Astrocyte (in vitro differentiated cells and primary cell): ENCODE measurements at regions not wholly inside any gene's neighbourhood (a gene's known extent, or its start where the extent isn't known, plus 50 kb on each side); places are given as distances from the start of the nearest gene placed in this dataset.

ENCODE experiments used
- DNase-seq: peaks from one replicate; pipeline ENCODE4 v3.0.0-alpha.2; 2010; ENCODE audit warnings: low read depth
- FAIRE-seq: peaks from 2 replicates; lab custom pipeline; 2011; peaks lifted over from hg19 to GRCh38; lab: Jason Lieb, UNC
- H2AFZ ChIP-seq: 2 replicates; pipeline ENCODE4 v1.6.0; 2012; ENCODE audit warnings: low read depth, low read length, inconsistent platforms
- H3K27ac ChIP-seq: 2 replicates; pipeline ENCODE4 v1.5.1; 2011; ENCODE audit warnings: low read depth, low read length, inconsistent platforms
- H3K27me3 ChIP-seq: 2 replicates; pipeline ENCODE4 v1.6.0; 2011; ENCODE audit warnings: low read length, inconsistent platforms; ENCODE audit not compliant: insufficient read depth
- H3K36me3 ChIP-seq: 2 replicates; pipeline ENCODE4 v1.5.1; 2011; ENCODE audit warnings: low read length, inconsistent platforms; ENCODE audit not compliant: insufficient read depth
- H3K4me1 ChIP-seq: 2 replicates; pipeline ENCODE4 v1.5.1; 2011; ENCODE audit warnings: low read length, inconsistent platforms; ENCODE audit not compliant: insufficient read depth
- H3K4me2 ChIP-seq: 2 replicates; pipeline ENCODE4 v1.6.0; 2012; ENCODE audit warnings: low read length, inconsistent platforms
- H3K4me3 ChIP-seq: 2 replicates; pipeline ENCODE4 v1.5.1; 2011; ENCODE audit warnings: low read depth, mild to moderate bottlenecking, low read length, inconsistent platforms; ENCODE audit not compliant: insufficient read depth
- H3K79me2 ChIP-seq: 2 replicates; pipeline ENCODE4 v1.6.0; 2012; ENCODE audit warnings: mild to moderate bottlenecking, low read length, inconsistent platforms; ENCODE audit not compliant: insufficient read depth
- H3K9ac ChIP-seq: 2 replicates; pipeline ENCODE4 v1.6.0; 2012; ENCODE audit warnings: mild to moderate bottlenecking, low read length, inconsistent platforms
- H3K9me3 ChIP-seq: 2 replicates; pipeline ENCODE4 v1.5.1; 2012; ENCODE audit warnings: low read depth, mild to moderate bottlenecking, low read length, inconsistent platforms; ENCODE audit not compliant: insufficient read depth
- H4K20me1 ChIP-seq: 2 replicates; pipeline ENCODE4 v1.6.0; 2012; ENCODE audit warnings: low read length, inconsistent platforms; ENCODE audit not compliant: insufficient read depth
- H3K27ac Mint-ChIP-seq: one replicate; pipeline ENCODE4 v1.8.0; 2021; ENCODE audit warnings: mild to moderate bottlenecking, mixed read lengths; ENCODE audit not compliant: unreplicated experiment
- H3K27me3 Mint-ChIP-seq: one replicate; pipeline ENCODE4 v1.8.0; 2021; ENCODE audit warnings: low read depth, mixed read lengths; ENCODE audit not compliant: unreplicated experiment
- H3K36me3 Mint-ChIP-seq: one replicate; pipeline ENCODE4 v1.8.0; 2021; ENCODE audit warnings: low read depth, mixed read lengths; ENCODE audit not compliant: unreplicated experiment
- H3K4me1 Mint-ChIP-seq: one replicate; pipeline ENCODE4 v1.8.0; 2021; ENCODE audit warnings: low read depth, mixed read lengths; ENCODE audit not compliant: unreplicated experiment
- H3K4me3 Mint-ChIP-seq: one replicate; pipeline ENCODE4 v1.8.0; 2021; ENCODE audit warnings: mild to moderate bottlenecking, moderate library complexity, mixed read lengths; ENCODE audit not compliant: unreplicated experiment
- H3K9me3 Mint-ChIP-seq: one replicate; pipeline ENCODE4 v1.8.0; 2021; ENCODE audit warnings: mild to moderate bottlenecking, mixed read lengths; ENCODE audit not compliant: unreplicated experiment
- CTCF ChIP-seq: IDR thresholded peaks from 2 replicates; pipeline ENCODE4 v1.5.1; 2011; ENCODE audit warnings: low read depth, mild to moderate bottlenecking, inconsistent platforms, low read length, moderate library complexity; ENCODE audit not compliant: insufficient read depth
- EZH2 ChIP-seq: IDR thresholded peaks from 2 replicates; pipeline ENCODE4 v1.6.1; 2012; ENCODE audit warnings: mild to moderate bottlenecking, low read length, inconsistent platforms; ENCODE audit not compliant: insufficient read depth

DNA sequence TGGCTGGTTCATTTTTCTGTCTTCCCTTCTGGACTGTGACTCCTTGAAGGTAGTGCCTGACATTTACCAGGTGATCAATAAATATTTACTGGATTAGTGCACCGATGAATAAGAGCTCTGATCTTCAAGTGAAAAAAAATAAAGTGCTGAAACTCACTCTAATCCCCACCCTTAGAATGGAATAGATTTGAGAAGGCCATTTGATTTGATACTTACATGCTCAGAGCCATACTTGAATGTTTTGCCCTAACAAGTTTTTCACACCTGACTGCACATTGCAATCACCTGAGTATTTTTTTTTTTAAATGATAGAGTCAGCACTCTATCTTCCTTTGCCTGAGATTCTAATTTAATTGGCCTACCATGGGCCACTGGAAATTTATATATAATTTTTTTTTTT lies 105.7 kb downstream of the LRRC70 start:
- H3K4me3 ChIP-seq, result no peak overlapping the region
- Mint-ChIP-seq H3K36me3 (no peaks in the 10 kb centered on the region), H3K4me1 (no peaks in the 10 kb centered on the region), H3K27ac (no peak overlapping the region), H3K27me3 (no peaks in the 10 kb centered on the region), H3K4me3 (no peak overlapping the region), H3K9me3 (peaks cover 6% of the 10 kb centered on the region)
- H3K27me3 ChIP-seq, result no peaks in the 10 kb centered on the region
- no peak overlapping the region for H3K9ac ChIP-seq
- H4K20me1 ChIP-seq, result no peaks in the 10 kb centered on the region
- no peak for TF ChIP-seq EZH2
- TF ChIP-seq CTCF, result no peak
- FAIRE-seq, result no peak
- no peaks in the 10 kb centered on the region for H3K79me2 ChIP-seq
- DNase-seq, result no peak
- no peak overlapping the region for H3K4me2 ChIP-seq
- H2AFZ ChIP-seq, result no peak overlapping the region
- H3K36me3 ChIP-seq, result no peaks in the 10 kb centered on the region
- no peaks in the 10 kb centered on the region for H3K4me1 ChIP-seq
- no peaks in the 10 kb centered on the region for H3K9me3 ChIP-seq
- H3K27ac ChIP-seq, result no peak overlapping the region

DNA sequence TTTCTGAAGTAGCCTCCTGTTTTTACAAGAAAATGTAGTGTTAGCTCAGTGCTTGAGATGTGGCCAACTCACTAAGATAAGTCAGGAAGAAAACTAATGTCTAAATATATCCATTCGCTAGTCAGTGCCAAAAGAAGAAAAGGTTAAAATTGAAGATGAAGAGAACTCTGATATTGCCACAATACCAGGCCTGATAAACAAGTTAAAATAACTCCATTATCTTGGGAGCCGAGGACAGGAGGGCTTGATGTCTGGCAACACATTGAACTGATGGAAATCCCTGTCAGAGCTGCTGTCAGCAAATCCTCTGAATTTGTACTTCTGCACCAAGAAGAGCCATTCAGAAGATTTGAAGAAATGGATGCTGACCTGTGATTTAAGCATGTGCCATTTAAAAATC lies 103.4 kb downstream of the LRRC70 start:
- H2AFZ ChIP-seq, result no peak overlapping the region
- TF ChIP-seq CTCF (no peak), EZH2 (no peak)
- FAIRE-seq, result no peak

GRCh38 chr5:62681117-62681850 lies 102.7 kb downstream of the LRRC70 start:
- TF ChIP-seq EZH2, result no peak
- TF ChIP-seq CTCF, result no peak
- H3K4me1 Mint-ChIP-seq, result no peaks in the 10 kb centered on the region
- no peaks in the 10 kb centered on the region for H3K9me3 ChIP-seq
- peaks cover 19% of the 10 kb centered on the region for H3K9me3 Mint-ChIP-seq
- no peak overlapping the region for H3K27ac ChIP-seq
- H3K36me3 Mint-ChIP-seq, result no peaks in the 10 kb centered on the region
- H2AFZ ChIP-seq, result no peak overlapping the region
- DNase-seq, result no peak
- no peak overlapping the region for H3K27ac Mint-ChIP-seq
- H3K36me3 ChIP-seq, result no peaks in the 10 kb centered on the region
- H3K9ac ChIP-seq, result no peak overlapping the region
- no peaks in the 10 kb centered on the region for H3K4me1 ChIP-seq
- H3K4me2 ChIP-seq, result no peak overlapping the region
- no peaks in the 10 kb centered on the region for H4K20me1 ChIP-seq
- H3K27me3 Mint-ChIP-seq, result no peaks in the 10 kb centered on the region
- no peak for FAIRE-seq
- H3K4me3 Mint-ChIP-seq, result no peak overlapping the region
- no peaks in the 10 kb centered on the region for H3K27me3 ChIP-seq
- H3K79me2 ChIP-seq, result no peaks in the 10 kb centered on the region
- H3K4me3 ChIP-seq, result no peak overlapping the region

More for the DNA sequence above, 103.4 kb downstream of the LRRC70 start:
- Histone ChIP-seq H3K9me3 (no peaks in the 10 kb centered on the region), H4K20me1 (no peaks in the 10 kb centered on the region), H3K27ac (no peak overlapping the region), H3K36me3 (no peaks in the 10 kb centered on the region), H3K9ac (no peak overlapping the region), H3K4me2 (no peak overlapping the region), H3K27me3 (no peaks in the 10 kb centered on the region), H3K4me1 (no peaks in the 10 kb centered on the region), H3K79me2 (no peaks in the 10 kb centered on the region), H3K4me3 (no peak overlapping the region)
- Mint-ChIP-seq H3K27me3 (no peaks in the 10 kb centered on the region), H3K9me3 (peaks cover 14% of the 10 kb centered on the region), H3K4me1 (no peaks in the 10 kb centered on the region), H3K4me3 (no peak overlapping the region), H3K27ac (no peak overlapping the region), H3K36me3 (no peaks in the 10 kb centered on the region)
- DNase-seq, result no peak
